IMR-90 (cell line): ENCODE measurements at regions not wholly inside any gene's neighbourhood (a gene's known extent, or its start where the extent isn't known, plus 50 kb on each side); places are given as distances from the start of the nearest gene placed in this dataset.

ENCODE experiments used
- BHLHE40 ChIP-seq: fragments of 150-350 bp; IDR thresholded peaks from 2 replicates; pipeline ENCODE4 v1.6.1; 2016; ENCODE audit warnings: mild to moderate bottlenecking, low read depth, low read length
- CEBPB ChIP-seq: IDR thresholded peaks from 2 replicates; pipeline ENCODE4 v1.6.1; 2012; ENCODE audit warnings: low read depth, low read length, improper control_type of control experiment
- CHD1 ChIP-seq: IDR thresholded peaks from 2 replicates; pipeline ENCODE4 v1.6.1; 2012; ENCODE audit warnings: low read depth, low read length, improper control_type of control experiment
- NFE2L2 ChIP-seq: fragments of 150-350 bp; IDR thresholded peaks from 2 replicates; pipeline ENCODE4 v1.6.1; 2016; ENCODE audit warnings: low read depth, mild to moderate bottlenecking, low read length
- POLR2A ChIP-seq: IDR thresholded peaks from 2 replicates; pipeline ENCODE4 v1.6.1; 2012; ENCODE audit warnings: mild to moderate bottlenecking, low read depth, low read length
- RAD21 ChIP-seq: IDR thresholded peaks from 2 replicates; pipeline ENCODE4 v1.6.1; 2012; ENCODE audit warnings: low read length, improper control_type of control experiment
- RCOR1 ChIP-seq: IDR thresholded peaks from 2 replicates; pipeline ENCODE4 v1.6.1; 2012; ENCODE audit warnings: mild to moderate bottlenecking, low read length, improper control_type of control experiment; ENCODE audit not compliant: insufficient replicate concordance
- SMC3 ChIP-seq: fragments of 150-350 bp; IDR thresholded peaks from 2 replicates; pipeline ENCODE4 v1.6.1; 2016; ENCODE audit warnings: low read depth, mild to moderate bottlenecking, antibody characterized with exemption, low read length, moderate library complexity
- TF ChIP-seq, protein P1 (sequence below): conservative IDR thresholded peaks from 2 replicates; pipeline ENCODE4 v1.5.1; 2012; ENCODE audit warnings: mild to moderate bottlenecking, low read depth, low read length, improper control_type of control experiment
- TF ChIP-seq, protein P2 (sequence below): fragments of 150-350 bp; IDR thresholded peaks from 2 replicates; pipeline ENCODE4 v1.6.1; 2017; ENCODE audit warnings: mild to moderate bottlenecking, antibody characterized with exemption, low read length, low read depth

DNA sequence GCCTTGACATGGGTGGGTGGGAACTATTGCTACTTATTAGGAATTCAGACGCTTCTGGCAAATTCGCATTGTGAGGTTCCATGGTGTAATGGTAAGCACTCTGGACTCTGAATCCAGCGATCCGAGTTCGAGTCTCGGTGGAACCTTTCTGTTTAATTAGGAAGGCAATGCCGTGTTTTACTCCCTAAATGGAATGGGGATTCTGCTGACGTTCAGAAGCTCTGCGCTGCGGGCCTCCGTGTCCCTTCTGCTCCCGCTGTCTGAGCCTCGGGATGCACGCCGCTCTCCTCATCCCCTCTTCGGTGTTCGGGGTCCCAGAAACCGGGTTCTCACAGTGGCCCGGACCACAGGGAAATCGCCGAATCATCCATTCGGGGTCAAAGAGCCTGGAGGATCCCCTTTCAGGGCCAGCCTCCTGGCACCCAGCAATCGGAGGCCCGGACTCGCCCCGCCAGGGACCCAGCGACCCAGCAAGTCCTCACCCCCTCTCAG, 280.3 kb downstream of the FAM72C start:
- TF ChIP-seq, protein P1, sequence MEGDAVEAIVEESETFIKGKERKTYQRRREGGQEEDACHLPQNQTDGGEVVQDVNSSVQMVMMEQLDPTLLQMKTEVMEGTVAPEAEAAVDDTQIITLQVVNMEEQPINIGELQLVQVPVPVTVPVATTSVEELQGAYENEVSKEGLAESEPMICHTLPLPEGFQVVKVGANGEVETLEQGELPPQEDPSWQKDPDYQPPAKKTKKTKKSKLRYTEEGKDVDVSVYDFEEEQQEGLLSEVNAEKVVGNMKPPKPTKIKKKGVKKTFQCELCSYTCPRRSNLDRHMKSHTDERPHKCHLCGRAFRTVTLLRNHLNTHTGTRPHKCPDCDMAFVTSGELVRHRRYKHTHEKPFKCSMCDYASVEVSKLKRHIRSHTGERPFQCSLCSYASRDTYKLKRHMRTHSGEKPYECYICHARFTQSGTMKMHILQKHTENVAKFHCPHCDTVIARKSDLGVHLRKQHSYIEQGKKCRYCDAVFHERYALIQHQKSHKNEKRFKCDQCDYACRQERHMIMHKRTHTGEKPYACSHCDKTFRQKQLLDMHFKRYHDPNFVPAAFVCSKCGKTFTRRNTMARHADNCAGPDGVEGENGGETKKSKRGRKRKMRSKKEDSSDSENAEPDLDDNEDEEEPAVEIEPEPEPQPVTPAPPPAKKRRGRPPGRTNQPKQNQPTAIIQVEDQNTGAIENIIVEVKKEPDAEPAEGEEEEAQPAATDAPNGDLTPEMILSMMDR: no peak
- TF ChIP-seq POLR2A (no peak), RAD21 (no peak), NFE2L2 (no peak), CEBPB (no peak), SMC3 (no peak), CHD1 (no peak), RCOR1 (no peak), BHLHE40 (no peak)
- TF ChIP-seq, protein P2, sequence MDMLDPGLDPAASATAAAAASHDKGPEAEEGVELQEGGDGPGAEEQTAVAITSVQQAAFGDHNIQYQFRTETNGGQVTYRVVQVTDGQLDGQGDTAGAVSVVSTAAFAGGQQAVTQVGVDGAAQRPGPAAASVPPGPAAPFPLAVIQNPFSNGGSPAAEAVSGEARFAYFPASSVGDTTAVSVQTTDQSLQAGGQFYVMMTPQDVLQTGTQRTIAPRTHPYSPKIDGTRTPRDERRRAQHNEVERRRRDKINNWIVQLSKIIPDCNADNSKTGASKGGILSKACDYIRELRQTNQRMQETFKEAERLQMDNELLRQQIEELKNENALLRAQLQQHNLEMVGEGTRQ: no peak
